SK-N-MC (cell line): ENCODE measurements at regions not wholly inside any gene's neighbourhood (a gene's known extent, or its start where the extent isn't known, plus 50 kb on each side); places are given as distances from the start of the nearest gene placed in this dataset.
"Not testable (repeated sequence)": the region's sequence is repeated elsewhere in the genome, so short reads cannot be mapped to it uniquely, and the experiment has no call there.

ENCODE experiments used
- DNase-seq: peaks from one replicate; pipeline ENCODE4 v3.0.0-alpha.2; 2011; ENCODE audit warnings: low read depth, low spot score
- H3K27ac ChIP-seq: fragments of 200-600 bp; sonication (generic); 2 replicates; pipeline ENCODE4 v1.5.1; 2016; ENCODE audit warnings: mixed run types
- H3K36me3 ChIP-seq: fragments of 200-600 bp; sonication (generic); 2 replicates; pipeline ENCODE4 v1.6.1; 2017; ENCODE audit warnings: antibody characterized with exemption, low read length, mixed read lengths; ENCODE audit not compliant: insufficient read depth
- H3K4me3 ChIP-seq: fragments of 200-600 bp; sonication (generic); 2 replicates; pipeline ENCODE4 v1.5.1; 2016
- H3K9ac ChIP-seq: fragments of 200-600 bp; sonication (generic); 2 replicates; pipeline ENCODE4 v1.8.0; 2017; ENCODE audit warnings: mixed run types, mixed read lengths; ENCODE audit not compliant: insufficient read length
- H3K9me3 ChIP-seq: fragments of 200-600 bp; sonication (generic); 2 replicates; pipeline ENCODE4 v1.6.1; 2017; ENCODE audit warnings: low read depth, mild to moderate bottlenecking, antibody characterized with exemption, low read length, moderate library complexity, mixed read lengths
- EZH2 ChIP-seq: fragments of 200-600 bp; sonication (generic); IDR thresholded peaks from one replicate; pipeline ENCODE4 v1.6.1; 2017; ENCODE audit warnings: antibody characterized with exemption
- FOXP2 ChIP-seq: optimal IDR thresholded peaks from 2 replicates; pipeline ENCODE3; 2011; ENCODE audit warnings: mild to moderate bottlenecking, moderate library complexity; ENCODE audit not compliant: insufficient read depth; ENCODE audit errors: extremely low read length, control extremely low read depth
- POLR2AphosphoS5 ChIP-seq: IDR thresholded peaks from 2 replicates; pipeline ENCODE4 v1.6.1; 2012; ENCODE audit warnings: mild to moderate bottlenecking, low read depth, low read length, borderline replicate concordance

- TF ChIP-seq FOXP2, result no peak
- no peak for TF ChIP-seq POLR2AphosphoS5
- no peak for TF ChIP-seq EZH2
- no peak overlapping the region for H3K4me3 ChIP-seq
Measured at GRCh38 chr4:184335520-184335919, 117.8 kb upstream of the ENPP6 start.

GRCh38 chr4:184333446-184333845 lies 115.8 kb upstream of the ENPP6 start:
- not testable (repeated sequence) for H3K36me3 ChIP-seq, H3K27ac ChIP-seq, H3K4me3 ChIP-seq, DNase-seq, H3K9ac ChIP-seq, H3K9me3 ChIP-seq

More at GRCh38 chr4:184335520-184335919, 117.8 kb upstream of the ENPP6 start:
- Histone ChIP-seq H3K9ac (no peak overlapping the region), H3K9me3 (no peaks in the 10 kb centered on the region), H3K36me3 (no peaks in the 10 kb centered on the region), H3K27ac (no peak overlapping the region)
- no peak for DNase-seq

- Histone ChIP-seq H3K36me3 (no peaks in the 10 kb centered on the region), H3K27ac (no peak overlapping the region), H3K4me3 (no peak overlapping the region), H3K9ac (no peak overlapping the region), H3K9me3 (no peaks in the 10 kb centered on the region)
- DNase-seq, result no peak
- TF ChIP-seq EZH2 (no peak), FOXP2 (no peak), POLR2AphosphoS5 (no peak)
Measured at GRCh38 chr4:184331268-184331995, 113.8 kb upstream of the ENPP6 start.

DNA sequence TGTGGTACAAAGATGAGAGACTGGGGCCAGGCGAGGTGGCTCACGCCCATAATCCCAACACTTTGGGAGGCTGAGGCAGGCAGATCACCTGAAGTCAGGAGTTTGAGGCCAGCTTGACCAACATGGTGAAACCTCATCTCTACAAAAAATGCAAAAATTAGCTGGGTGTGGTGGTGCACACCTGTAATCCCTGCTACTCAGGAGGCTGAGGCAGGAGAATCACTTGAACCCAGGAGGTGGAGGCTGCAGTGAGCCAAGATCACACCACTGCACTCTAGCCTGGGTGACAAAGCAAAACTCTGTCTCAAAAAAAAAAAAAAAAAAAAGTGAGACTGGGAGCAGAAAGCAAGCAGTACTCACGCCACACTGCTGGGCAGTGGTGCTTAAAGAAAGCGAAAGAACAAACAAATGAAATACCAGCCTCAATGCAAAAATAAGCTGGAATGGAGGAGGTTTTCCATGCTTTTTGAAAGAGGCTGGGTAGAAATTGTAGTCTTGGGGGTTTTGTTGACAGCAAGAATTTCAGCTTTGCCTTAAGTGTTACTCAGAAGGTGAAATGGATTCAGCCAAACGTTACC lies 112.9 kb upstream of the ENPP6 start:
- H3K36me3 ChIP-seq, H3K9ac ChIP-seq, H3K4me3 ChIP-seq: not testable (repeated sequence)

DNA sequence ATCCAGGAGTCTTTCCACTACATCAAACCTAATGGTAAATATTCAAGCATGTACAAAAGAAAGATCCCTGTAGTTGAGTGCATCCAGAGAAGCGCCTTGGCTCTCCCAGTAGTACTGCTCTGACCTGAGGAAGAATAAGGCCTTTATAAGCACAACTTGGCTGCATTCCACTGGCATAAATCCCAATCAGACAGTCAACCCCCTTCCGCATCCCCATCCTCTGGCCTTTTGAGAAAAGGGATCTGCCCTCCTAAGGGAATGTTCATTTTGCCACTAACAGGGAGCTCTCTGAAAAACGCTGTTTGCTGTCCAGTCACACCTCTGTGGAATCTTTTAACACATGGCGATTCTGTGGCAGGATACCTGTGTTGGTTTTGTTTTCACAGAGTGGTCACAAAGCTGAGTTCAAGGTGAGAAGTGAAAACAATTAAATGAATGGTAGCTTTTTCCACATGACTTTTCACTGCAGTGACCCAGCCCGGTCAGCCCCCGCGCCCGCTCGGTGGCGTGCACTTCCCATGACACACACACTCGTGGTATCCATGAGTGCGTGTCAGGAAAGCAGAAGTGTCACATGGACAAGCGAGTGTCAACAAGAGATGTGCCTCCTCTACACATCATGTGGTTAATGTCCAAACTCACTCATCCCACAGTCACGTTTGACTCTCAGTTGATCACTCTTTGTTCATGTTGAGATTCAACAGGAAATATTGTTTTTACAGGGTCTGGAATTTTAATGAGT lies 112.2 kb upstream of the ENPP6 start:
- TF ChIP-seq FOXP2 (no peak), POLR2AphosphoS5 (no peak), EZH2 (no peak)
- H3K9me3 ChIP-seq, result no peaks in the 10 kb centered on the region
- no peaks in the 10 kb centered on the region for H3K36me3 ChIP-seq
- DNase-seq, result no peak
- H3K9ac ChIP-seq, result no peak overlapping the region
- H3K4me3 ChIP-seq, result no peak overlapping the region
- H3K27ac ChIP-seq, result no peak overlapping the region

More for the DNA sequence above, 112.9 kb upstream of the ENPP6 start:
- not testable (repeated sequence) for DNase-seq, H3K27ac ChIP-seq, H3K9me3 ChIP-seq

DNA sequence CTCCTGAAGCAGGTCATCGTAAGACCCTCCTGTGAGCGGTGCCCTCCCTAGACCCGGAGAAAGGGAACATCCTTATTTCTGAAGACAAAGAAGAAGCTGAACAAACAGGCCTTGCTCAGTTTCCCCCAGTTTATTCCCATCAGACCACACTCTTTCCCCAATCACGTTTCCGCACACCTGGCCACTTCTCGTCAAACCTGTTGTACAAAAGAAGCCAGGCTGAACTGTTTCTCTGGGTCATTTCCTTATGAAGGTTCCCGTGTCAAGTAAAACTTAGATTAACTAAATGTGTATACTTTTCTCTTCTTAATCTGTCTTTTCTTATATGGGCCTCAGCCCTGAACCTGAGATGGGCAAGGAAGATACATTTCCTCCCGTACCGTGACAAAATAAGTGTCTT lies 111.6 kb upstream of the ENPP6 start:
- TF ChIP-seq EZH2 (no peak), FOXP2 (no peak), POLR2AphosphoS5 (no peak)
- Histone ChIP-seq H3K27ac (no peak overlapping the region), H3K36me3 (no peaks in the 10 kb centered on the region), H3K4me3 (no peak overlapping the region), H3K9ac (no peak overlapping the region), H3K9me3 (no peaks in the 10 kb centered on the region)
- DNase-seq, result no peak

GRCh38 chr4:184328022-184328736 lies 110.5 kb upstream of the ENPP6 start:
- no peak for DNase-seq
- Histone ChIP-seq H3K4me3 (no peak overlapping the region), H3K9ac (no peak overlapping the region), H3K27ac (no peak overlapping the region), H3K9me3 (no peaks in the 10 kb centered on the region), H3K36me3 (no peaks in the 10 kb centered on the region)
- TF ChIP-seq FOXP2, result no peak
- no peak for TF ChIP-seq POLR2AphosphoS5
- no peak for TF ChIP-seq EZH2

DNA sequence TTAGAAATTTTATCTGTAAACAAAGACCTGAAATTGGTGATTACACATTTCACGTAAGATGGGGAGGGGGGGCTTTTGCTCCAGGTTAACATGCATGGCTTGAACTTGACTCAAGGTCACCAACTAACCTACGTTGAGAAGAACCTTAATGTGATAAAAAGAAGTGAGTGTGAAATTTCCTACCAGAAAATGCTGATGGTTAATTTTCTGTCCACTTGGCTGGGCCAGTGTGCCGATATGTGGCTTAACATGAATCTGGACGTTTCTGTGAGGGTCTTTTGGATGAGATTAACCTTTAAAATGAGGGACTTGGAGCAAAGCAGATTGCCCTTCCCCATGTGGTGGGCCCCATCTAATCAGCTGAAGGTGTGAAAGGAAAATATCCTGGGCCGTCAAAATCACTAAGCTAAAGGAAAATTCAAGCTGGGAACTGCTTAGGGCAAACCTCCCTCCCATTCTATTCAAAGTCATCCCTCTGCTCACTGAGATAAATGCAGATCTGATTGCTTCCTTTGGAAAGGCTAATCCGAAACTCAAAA lies 107.3 kb upstream of the ENPP6 start:
- no peak overlapping the region for H3K27ac ChIP-seq

More for the DNA sequence above, 107.3 kb upstream of the ENPP6 start:
- no peak for DNase-seq
- Histone ChIP-seq H3K36me3 (no peaks in the 10 kb centered on the region), H3K4me3 (no peak overlapping the region), H3K9ac (no peak overlapping the region), H3K9me3 (no peaks in the 10 kb centered on the region)
- TF ChIP-seq FOXP2 (no peak), EZH2 (no peak), POLR2AphosphoS5 (no peak)
